Lower leg skin (tissue), 3 donors: ENCODE measurements at regions not wholly inside any gene's neighbourhood (a gene's known extent, or its start where the extent isn't known, plus 50 kb on each side); places are given as distances from the start of the nearest gene placed in this dataset.

Experiments used
- POLR2A ChIP-seq, 2 donors: fragments of 450-650 bp; IDR thresholded peaks; one replicate each; pipeline ENCODE4 v1.6.1; 2016 to 2017; ENCODE audit warnings: antibody characterized with exemption in 2 of 2, mild to moderate bottlenecking in 1 of 2, moderate library complexity in 1 of 2
- TF ChIP-seq, protein P1 (sequence below), 3 donors: fragments of 450-650 bp; IDR thresholded peaks; one replicate each; pipeline ENCODE4 v1.5.1; 2016; ENCODE audit warnings: antibody characterized with exemption in 3 of 3, mild to moderate bottlenecking in 3 of 3, moderate library complexity in 2 of 3

DNA sequence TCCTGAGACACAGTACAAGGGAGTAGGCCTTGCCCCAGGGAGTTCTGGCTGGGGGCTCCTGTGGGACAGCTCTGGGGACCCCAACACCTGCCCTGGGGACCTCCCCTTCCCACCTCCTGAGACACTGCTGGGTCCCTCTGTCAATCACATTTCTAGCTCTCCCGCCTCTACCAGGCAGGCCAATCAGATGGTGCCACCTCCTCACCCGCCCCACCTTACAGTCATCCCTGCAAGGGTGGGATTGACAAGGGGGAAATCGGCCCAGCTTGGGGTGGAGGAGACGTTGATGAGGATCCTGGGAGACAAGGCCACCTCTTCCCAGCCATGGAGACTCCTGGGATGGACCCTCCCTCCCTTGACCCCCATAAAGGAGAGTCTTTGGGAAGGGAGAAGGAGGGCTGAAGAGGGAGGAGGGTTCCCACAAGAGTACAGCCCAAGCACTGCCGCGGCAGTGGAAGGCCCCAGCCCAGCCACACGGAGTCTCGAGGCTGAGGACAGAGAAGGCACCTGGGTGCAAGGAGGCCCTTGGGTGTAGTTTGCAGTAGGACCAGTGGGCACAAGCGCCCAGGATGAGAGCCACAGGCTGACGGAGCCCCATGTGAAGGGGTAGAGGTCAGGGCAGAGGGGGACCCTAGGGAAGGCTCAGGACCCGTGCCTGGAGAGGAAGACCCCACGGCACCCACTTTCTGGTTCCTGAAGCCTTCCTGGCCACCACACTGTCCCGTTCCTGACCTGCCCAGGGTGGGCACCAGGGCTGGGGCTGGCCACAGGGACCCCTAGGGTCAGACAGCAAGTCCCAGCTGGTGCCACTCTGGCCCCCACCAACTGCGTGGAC, 109.9 kb upstream of the OTOS start:
- TF ChIP-seq, protein P1, sequence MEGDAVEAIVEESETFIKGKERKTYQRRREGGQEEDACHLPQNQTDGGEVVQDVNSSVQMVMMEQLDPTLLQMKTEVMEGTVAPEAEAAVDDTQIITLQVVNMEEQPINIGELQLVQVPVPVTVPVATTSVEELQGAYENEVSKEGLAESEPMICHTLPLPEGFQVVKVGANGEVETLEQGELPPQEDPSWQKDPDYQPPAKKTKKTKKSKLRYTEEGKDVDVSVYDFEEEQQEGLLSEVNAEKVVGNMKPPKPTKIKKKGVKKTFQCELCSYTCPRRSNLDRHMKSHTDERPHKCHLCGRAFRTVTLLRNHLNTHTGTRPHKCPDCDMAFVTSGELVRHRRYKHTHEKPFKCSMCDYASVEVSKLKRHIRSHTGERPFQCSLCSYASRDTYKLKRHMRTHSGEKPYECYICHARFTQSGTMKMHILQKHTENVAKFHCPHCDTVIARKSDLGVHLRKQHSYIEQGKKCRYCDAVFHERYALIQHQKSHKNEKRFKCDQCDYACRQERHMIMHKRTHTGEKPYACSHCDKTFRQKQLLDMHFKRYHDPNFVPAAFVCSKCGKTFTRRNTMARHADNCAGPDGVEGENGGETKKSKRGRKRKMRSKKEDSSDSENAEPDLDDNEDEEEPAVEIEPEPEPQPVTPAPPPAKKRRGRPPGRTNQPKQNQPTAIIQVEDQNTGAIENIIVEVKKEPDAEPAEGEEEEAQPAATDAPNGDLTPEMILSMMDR (IDR thresholded peaks at IDR 0.05), result no peak
- TF ChIP-seq POLR2A (IDR thresholded peaks at IDR 0.05), result no peak
